ENCODE measurements at regions not wholly inside any gene's neighbourhood (a gene's known extent, or its start where the extent isn't known, plus 50 kb on each side); places are given as distances from the start of the nearest gene placed in this dataset.

DNA sequence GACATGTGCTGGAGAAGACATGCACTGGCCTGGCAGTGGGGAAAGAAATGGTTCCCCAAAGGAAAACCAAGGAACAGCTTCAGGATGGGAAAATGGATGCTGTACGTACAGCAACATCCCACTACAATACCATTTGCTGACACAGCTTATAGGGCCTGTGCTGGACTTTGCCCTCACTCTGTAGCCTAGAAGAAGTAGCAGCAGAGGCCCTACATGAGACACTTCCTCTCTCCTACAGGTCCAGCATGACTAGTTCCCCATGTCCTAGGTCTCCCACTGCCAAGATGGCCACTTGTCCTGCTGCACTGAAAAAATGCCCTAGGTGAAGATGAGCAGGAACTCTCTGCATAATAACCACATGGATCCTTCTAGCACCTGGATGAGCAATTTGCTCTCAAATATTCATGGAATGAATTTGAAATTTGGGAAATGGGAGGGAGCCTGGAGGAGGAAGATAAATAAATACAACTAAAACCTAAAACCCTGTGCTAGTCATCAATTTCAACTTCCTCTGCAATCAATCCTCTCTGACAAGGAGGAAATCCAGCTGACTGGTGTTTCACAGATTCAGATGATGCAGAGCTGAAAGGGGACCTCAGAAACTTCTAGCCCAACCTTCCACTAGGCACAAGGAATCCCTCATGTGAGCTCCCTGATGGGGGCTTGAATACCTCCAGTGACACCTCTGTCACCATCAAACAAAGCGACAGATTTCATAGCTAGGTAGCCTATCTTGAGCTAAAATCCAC is 514.3 kb upstream of the PPP2R3A start:
- Histone ChIP-seq H3K4ac (ENCODE audit: low read depth, low read length) (no peak overlapping the region), H3K18ac (ENCODE audit: low read length) (no peak overlapping the region), H2AK5ac (ENCODE audit: low read length) (no peak overlapping the region), H3K79me2 (ENCODE audit: control insufficient read depth, insufficient read depth, low read length, poor library complexity) (no peaks in the 10 kb centered on the region), H3K9ac (ENCODE audit: low read length) (no peak overlapping the region), H3K4me2 (ENCODE audit: low read length) (no peak overlapping the region), H3K36me3 (ENCODE audit: control insufficient read depth in 1 of 2, insufficient read depth in 2 of 2, low read length in 2 of 2) (no peaks in the 10 kb centered on the region), H2BK5ac (ENCODE audit: low read depth, low read length, poor library complexity) (no peak overlapping the region), H3K79me1 (ENCODE audit: low read length) (no peaks in the 10 kb centered on the region), H3K9me3 (ENCODE audit: insufficient read depth, low read depth, low read length) (no peaks in the 10 kb centered on the region), H3K4me3 (ENCODE audit: low read depth, low read length) (peak overlapping the region; percentile 23), H3K4me1 (ENCODE audit: control insufficient read depth in 1 of 2, insufficient read depth in 2 of 2, low read length in 2 of 2) (no peaks in the 10 kb centered on the region), H3K14ac (ENCODE audit: low read length) (no peak overlapping the region), H3K23ac (ENCODE audit: low read length) (no peak overlapping the region), H3K27me3 (ENCODE audit: insufficient read depth, low read length) (no peaks in the 10 kb centered on the region), H3K27ac (ENCODE audit: low read depth, low read length) (no peak overlapping the region), H2AFZ (ENCODE audit: insufficient read depth, low read length, poor library complexity) (no peak overlapping the region), H2BK12ac (ENCODE audit: low read length) (no peak overlapping the region), H2BK120ac (ENCODE audit: insufficient read depth, low read length, poor library complexity) (no peak overlapping the region), H4K12ac (ENCODE audit: low read depth, low read length) (no peak overlapping the region), H4K91ac (ENCODE audit: low read depth, low read length) (no peak overlapping the region), H4K8ac (ENCODE audit: low read depth, low read length) (no peak overlapping the region)
- no peak for DNase-seq
- no CpG with 5 or more reads among the region's 2 CpGs for WGBS (ENCODE audit: extremely low coverage, insufficient coverage, insufficient read length)

DNA sequence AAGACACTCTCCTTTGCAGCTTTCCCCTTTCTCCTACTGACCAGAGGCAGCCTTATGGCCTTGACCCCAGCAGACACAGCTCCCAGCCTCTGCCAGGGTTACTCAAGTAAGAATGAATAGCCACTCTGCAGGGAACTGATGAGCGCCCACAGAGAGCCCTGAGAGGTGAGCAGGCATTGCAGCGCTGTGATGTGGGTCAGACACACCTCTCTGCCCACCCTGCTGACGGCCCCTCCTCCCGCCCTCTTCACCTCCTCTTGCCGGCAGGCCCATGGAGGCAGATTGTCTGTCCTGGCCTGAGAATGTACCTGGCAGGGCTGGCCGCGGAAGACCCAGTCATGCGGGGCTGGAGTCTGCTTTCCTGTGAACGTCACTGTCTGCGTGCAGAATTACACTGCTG is 512.6 kb upstream of the PPP2R3A start:
- Histone ChIP-seq H3K27ac (ENCODE audit: low read depth, low read length) (no peak overlapping the region), H3K79me2 (ENCODE audit: control insufficient read depth, insufficient read depth, low read length, poor library complexity) (no peaks in the 10 kb centered on the region), H4K12ac (ENCODE audit: low read depth, low read length) (no peak overlapping the region), H2AFZ (ENCODE audit: insufficient read depth, low read length, poor library complexity) (no peak overlapping the region), H4K91ac (ENCODE audit: low read depth, low read length) (no peak overlapping the region), H3K79me1 (ENCODE audit: low read length) (no peaks in the 10 kb centered on the region), H3K4me2 (ENCODE audit: low read length) (no peak overlapping the region), H4K8ac (ENCODE audit: low read depth, low read length) (no peak overlapping the region), H3K4me3 (ENCODE audit: low read depth, low read length) (no peak overlapping the region), H2BK12ac (ENCODE audit: low read length) (no peak overlapping the region), H3K9me3 (ENCODE audit: insufficient read depth, low read depth, low read length) (no peaks in the 10 kb centered on the region), H2BK5ac (ENCODE audit: low read depth, low read length, poor library complexity) (no peak overlapping the region), H3K4me1 (ENCODE audit: control insufficient read depth in 1 of 2, insufficient read depth in 2 of 2, low read length in 2 of 2) (no peaks in the 10 kb centered on the region), H3K14ac (ENCODE audit: low read length) (no peak overlapping the region), H3K36me3 (ENCODE audit: control insufficient read depth in 1 of 2, insufficient read depth in 2 of 2, low read length in 2 of 2) (no peaks in the 10 kb centered on the region), H3K27me3 (ENCODE audit: insufficient read depth, low read length) (no peaks in the 10 kb centered on the region), H2BK120ac (ENCODE audit: insufficient read depth, low read length, poor library complexity) (no peak overlapping the region), H2AK5ac (ENCODE audit: low read length) (no peak overlapping the region), H3K4ac (ENCODE audit: low read depth, low read length) (no peak overlapping the region), H3K9ac (ENCODE audit: low read length) (no peak overlapping the region), H3K18ac (ENCODE audit: low read length) (no peak overlapping the region), H3K23ac (ENCODE audit: low read length) (no peak overlapping the region)
- no peak for DNase-seq
- no CpG with 5 or more reads among the region's 10 CpGs for WGBS (ENCODE audit: extremely low coverage, insufficient coverage, insufficient read length)

DNA sequence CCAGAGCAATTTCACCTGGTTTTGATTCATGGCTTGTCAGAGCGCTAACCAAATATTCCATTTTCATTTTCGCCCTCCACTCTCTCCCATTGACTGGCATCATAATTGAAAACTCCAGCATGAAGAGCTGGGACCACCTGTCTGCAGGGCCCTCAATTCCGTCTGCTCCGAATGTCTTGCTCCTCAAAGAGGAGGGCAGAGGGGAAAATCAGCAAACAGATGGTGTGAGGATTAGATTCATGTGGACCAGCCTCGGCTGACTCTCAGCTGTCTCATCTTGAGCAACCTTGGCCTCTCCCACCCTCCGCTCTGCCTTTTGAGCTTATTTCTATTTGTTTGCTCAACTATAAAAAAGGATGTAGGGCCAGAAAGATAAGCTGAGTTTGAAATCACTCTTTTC is 512.2 kb upstream of the PPP2R3A start:
- Histone ChIP-seq H4K8ac (ENCODE audit: low read depth, low read length) (no peak overlapping the region), H2AK5ac (ENCODE audit: low read length) (no peak overlapping the region)
- WGBS (ENCODE audit: extremely low coverage, insufficient coverage, insufficient read length) = no CpG with 5 or more reads among the region's 6 CpGs

DNA sequence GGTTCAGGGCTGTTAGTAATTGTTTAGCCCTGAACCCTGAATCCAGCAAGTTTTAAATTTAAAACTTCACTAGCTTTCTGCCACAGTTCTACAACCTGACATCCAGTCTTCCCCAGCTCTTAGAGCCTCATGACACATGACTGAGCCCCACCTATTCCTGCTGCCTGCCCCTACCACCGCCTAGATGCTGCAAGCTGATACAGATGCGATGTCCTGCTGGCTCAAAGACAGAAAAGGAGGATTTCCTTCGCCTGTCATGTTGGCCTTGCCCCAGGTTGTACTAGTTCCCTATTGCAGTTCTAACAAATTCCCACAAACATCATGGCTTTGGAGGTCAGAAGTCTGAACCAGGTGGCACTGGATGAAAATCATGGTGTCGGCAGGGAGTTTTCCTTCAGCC is 510.6 kb upstream of the PPP2R3A start:
- Histone ChIP-seq H3K18ac (ENCODE audit: low read length) (no peak overlapping the region), H4K12ac (ENCODE audit: low read depth, low read length) (no peak overlapping the region), H3K4me3 (ENCODE audit: low read depth, low read length) (no peak overlapping the region), H2BK5ac (ENCODE audit: low read depth, low read length, poor library complexity) (no peak overlapping the region), H3K79me1 (ENCODE audit: low read length) (no peaks in the 10 kb centered on the region), H4K91ac (ENCODE audit: low read depth, low read length) (no peak overlapping the region), H2BK12ac (ENCODE audit: low read length) (no peak overlapping the region), H2BK120ac (ENCODE audit: insufficient read depth, low read length, poor library complexity) (no peak overlapping the region), H3K4me2 (ENCODE audit: low read length) (no peak overlapping the region), H3K79me2 (ENCODE audit: control insufficient read depth, insufficient read depth, low read length, poor library complexity) (no peaks in the 10 kb centered on the region), H2AFZ (ENCODE audit: insufficient read depth, low read length, poor library complexity) (no peak overlapping the region), H3K9me3 (ENCODE audit: insufficient read depth, low read depth, low read length) (no peaks in the 10 kb centered on the region), H4K8ac (ENCODE audit: low read depth, low read length) (no peak overlapping the region), H3K27me3 (ENCODE audit: insufficient read depth, low read length) (no peaks in the 10 kb centered on the region), H3K4me1 (ENCODE audit: control insufficient read depth in 1 of 2, insufficient read depth in 2 of 2, low read length in 2 of 2) (no peaks in the 10 kb centered on the region), H3K27ac (ENCODE audit: low read depth, low read length) (no peak overlapping the region), H3K14ac (ENCODE audit: low read length) (no peak overlapping the region), H3K9ac (ENCODE audit: low read length) (no peak overlapping the region), H2AK5ac (ENCODE audit: low read length) (no peak overlapping the region), H3K4ac (ENCODE audit: low read depth, low read length) (no peak overlapping the region), H3K36me3 (ENCODE audit: control insufficient read depth in 1 of 2, insufficient read depth in 2 of 2, low read length in 2 of 2) (no peaks in the 10 kb centered on the region), H3K23ac (ENCODE audit: low read length) (no peak overlapping the region)
- WGBS (ENCODE audit: extremely low coverage, insufficient coverage, insufficient read length) = no CpG with 5 or more reads among the region's 4 CpGs
- no peak for DNase-seq

More for the DNA sequence above, 512.2 kb upstream of the PPP2R3A start:
- Histone ChIP-seq H3K14ac (ENCODE audit: low read length) (no peak overlapping the region), H3K9me3 (ENCODE audit: insufficient read depth, low read depth, low read length) (no peaks in the 10 kb centered on the region), H3K36me3 (ENCODE audit: control insufficient read depth in 1 of 2, insufficient read depth in 2 of 2, low read length in 2 of 2) (no peaks in the 10 kb centered on the region), H3K18ac (ENCODE audit: low read length) (no peak overlapping the region), H3K79me2 (ENCODE audit: control insufficient read depth, insufficient read depth, low read length, poor library complexity) (no peaks in the 10 kb centered on the region), H3K27ac (ENCODE audit: low read depth, low read length) (no peak overlapping the region), H3K4me2 (ENCODE audit: low read length) (no peak overlapping the region), H3K27me3 (ENCODE audit: insufficient read depth, low read length) (no peaks in the 10 kb centered on the region), H2BK120ac (ENCODE audit: insufficient read depth, low read length, poor library complexity) (no peak overlapping the region), H3K79me1 (ENCODE audit: low read length) (no peaks in the 10 kb centered on the region), H4K12ac (ENCODE audit: low read depth, low read length) (no peak overlapping the region), H3K4me1 (ENCODE audit: control insufficient read depth in 1 of 2, insufficient read depth in 2 of 2, low read length in 2 of 2) (no peaks in the 10 kb centered on the region), H3K4ac (ENCODE audit: low read depth, low read length) (no peak overlapping the region), H4K91ac (ENCODE audit: low read depth, low read length) (no peak overlapping the region), H2AFZ (ENCODE audit: insufficient read depth, low read length, poor library complexity) (no peak overlapping the region), H3K23ac (ENCODE audit: low read length) (no peak overlapping the region), H2BK5ac (ENCODE audit: low read depth, low read length, poor library complexity) (no peak overlapping the region), H3K9ac (ENCODE audit: low read length) (no peak overlapping the region), H3K4me3 (ENCODE audit: low read depth, low read length) (no peak overlapping the region), H2BK12ac (ENCODE audit: low read length) (no peak overlapping the region)
- no peak for DNase-seq

All from trophoblast cell (in vitro differentiated cells and primary cell).